ENCODE measurements at regions not wholly inside any gene's neighbourhood (a gene's known extent, or its start where the extent isn't known, plus 50 kb on each side); places are given as distances from the start of the nearest gene placed in this dataset.

DNA sequence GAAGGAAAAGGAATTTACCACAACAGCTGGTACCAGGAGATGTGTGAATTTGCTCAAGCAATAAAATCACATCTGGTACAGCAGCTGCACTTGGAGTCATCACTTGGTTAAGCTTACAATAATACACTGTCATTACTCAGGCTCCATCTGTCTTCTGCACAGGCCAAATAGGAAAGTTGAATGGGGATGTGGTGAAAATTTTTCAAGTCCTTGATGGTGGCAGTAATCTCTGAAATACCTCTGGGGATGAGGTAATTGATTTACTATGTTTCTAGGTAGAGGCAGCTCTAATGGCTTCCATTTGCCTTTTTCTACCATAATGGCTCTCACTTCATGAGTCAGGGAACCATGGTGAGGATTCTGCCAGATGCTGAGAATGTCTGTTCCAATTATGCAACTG, 206.8 kb upstream of the ATP10B start:
- TF ChIP-seq, protein P1, sequence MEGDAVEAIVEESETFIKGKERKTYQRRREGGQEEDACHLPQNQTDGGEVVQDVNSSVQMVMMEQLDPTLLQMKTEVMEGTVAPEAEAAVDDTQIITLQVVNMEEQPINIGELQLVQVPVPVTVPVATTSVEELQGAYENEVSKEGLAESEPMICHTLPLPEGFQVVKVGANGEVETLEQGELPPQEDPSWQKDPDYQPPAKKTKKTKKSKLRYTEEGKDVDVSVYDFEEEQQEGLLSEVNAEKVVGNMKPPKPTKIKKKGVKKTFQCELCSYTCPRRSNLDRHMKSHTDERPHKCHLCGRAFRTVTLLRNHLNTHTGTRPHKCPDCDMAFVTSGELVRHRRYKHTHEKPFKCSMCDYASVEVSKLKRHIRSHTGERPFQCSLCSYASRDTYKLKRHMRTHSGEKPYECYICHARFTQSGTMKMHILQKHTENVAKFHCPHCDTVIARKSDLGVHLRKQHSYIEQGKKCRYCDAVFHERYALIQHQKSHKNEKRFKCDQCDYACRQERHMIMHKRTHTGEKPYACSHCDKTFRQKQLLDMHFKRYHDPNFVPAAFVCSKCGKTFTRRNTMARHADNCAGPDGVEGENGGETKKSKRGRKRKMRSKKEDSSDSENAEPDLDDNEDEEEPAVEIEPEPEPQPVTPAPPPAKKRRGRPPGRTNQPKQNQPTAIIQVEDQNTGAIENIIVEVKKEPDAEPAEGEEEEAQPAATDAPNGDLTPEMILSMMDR (IDR thresholded peaks at IDR 0.05): no peak
- Histone ChIP-seq H3K27ac (no peak overlapping the region), H3K36me3 (no peaks in the 10 kb centered on the region), H3K27me3 (no peaks in the 10 kb centered on the region), H3K4me1 (no peaks in the 10 kb centered on the region), H3K4me3 (no peak overlapping the region), H3K9me3 (no peaks in the 10 kb centered on the region)
- no peak for DNase-seq
- intact Hi-C loops (cut with DNase I; ENCODE audit: low total_unique reads): no loop called here

DNA sequence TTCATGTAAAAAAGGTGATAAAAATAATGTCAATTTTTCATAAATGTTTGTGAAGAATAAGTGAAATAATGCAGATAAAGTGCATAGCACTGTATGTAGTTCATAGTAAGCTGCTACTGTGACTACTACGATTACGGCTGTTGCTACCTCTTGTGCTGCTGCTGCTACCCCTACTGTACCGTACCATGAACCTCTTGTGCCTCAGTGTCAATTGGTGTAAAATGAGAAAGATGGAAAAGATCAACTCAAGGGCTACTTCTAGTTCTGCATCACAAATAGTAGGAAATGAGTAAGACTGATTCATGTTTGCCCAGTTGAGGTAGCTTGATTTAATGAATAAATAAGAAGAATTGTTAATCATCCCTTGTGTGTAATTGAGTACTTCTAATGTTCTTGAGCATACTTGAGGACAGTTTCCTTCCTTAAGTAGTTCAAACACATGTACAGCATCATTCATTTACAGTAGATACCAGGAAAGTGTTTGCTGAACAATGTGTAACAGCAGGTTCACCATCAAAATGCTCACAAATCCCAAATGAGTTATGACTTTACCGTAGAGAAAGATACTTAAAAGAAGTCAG, 200.0 kb upstream of the ATP10B start:
- Histone ChIP-seq H3K4me3 (no peak overlapping the region), H3K36me3 (no peaks in the 10 kb centered on the region), H3K4me1 (no peaks in the 10 kb centered on the region), H3K27ac (no peak overlapping the region), H3K9me3 (no peaks in the 10 kb centered on the region), H3K27me3 (no peaks in the 10 kb centered on the region)
- DNase-seq: no peak
- TF ChIP-seq, protein P1 (IDR thresholded peaks at IDR 0.05): no peak
- intact Hi-C loops (cut with DNase I; ENCODE audit: low total_unique reads): no loop called here

DNA sequence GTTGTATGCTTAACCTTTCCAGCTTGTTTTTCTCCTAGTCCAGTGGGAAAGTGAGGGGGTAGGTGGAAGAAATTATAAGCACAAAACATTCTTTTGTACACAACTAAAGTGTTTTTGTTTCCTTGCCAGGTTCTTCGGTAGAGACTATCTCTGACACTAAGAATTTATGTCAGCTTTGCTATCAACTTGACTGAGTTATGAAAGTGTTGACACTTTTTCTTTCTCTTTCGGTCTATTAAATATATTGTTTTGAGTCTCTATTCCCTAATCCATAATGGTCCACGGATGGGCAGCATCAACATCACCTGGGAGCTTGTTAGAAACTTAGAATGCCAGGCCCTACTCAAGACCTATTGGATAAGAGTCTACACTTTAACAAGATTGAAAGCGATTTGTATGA, 195.0 kb upstream of the ATP10B start:
- H3K27ac ChIP-seq: no peak overlapping the region
- DNase-seq: no peak
- no peak overlapping the region for H3K4me3 ChIP-seq
- TF ChIP-seq, protein P1 (IDR thresholded peaks at IDR 0.05): no peak
- H3K27me3 ChIP-seq: no peaks in the 10 kb centered on the region
- H3K4me1 ChIP-seq: no peaks in the 10 kb centered on the region
- no peaks in the 10 kb centered on the region for H3K9me3 ChIP-seq
- H3K36me3 ChIP-seq: no peaks in the 10 kb centered on the region
- intact Hi-C loops (cut with DNase I; ENCODE audit: low total_unique reads): no loop called here

DNA sequence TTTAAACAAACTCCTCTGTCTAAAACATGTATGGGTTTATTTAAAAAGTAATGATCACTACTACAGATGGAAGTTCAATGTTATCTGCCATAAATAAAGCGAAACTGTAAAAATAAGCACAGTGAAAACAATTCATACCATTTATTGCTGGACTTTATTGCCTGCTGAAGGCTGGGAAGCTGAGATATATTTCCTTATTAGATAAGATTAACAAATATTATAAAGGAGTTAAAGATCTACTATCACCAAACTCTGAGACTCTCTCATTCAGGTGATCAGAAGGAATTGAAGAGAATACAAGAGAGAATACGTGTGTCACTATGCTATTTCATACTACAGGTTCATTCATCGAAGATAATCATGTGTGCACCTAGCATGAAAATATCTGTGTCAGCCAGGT, 190.9 kb upstream of the ATP10B start:
- Histone ChIP-seq H3K36me3 (no peaks in the 10 kb centered on the region), H3K27ac (no peak overlapping the region), H3K9me3 (no peaks in the 10 kb centered on the region), H3K4me3 (no peak overlapping the region), H3K4me1 (no peaks in the 10 kb centered on the region), H3K27me3 (no peaks in the 10 kb centered on the region)
- DNase-seq: no peak
- intact Hi-C loops (cut with DNase I; ENCODE audit: low total_unique reads): no loop called here
- TF ChIP-seq, protein P1 (IDR thresholded peaks at IDR 0.05): no peak

DNA sequence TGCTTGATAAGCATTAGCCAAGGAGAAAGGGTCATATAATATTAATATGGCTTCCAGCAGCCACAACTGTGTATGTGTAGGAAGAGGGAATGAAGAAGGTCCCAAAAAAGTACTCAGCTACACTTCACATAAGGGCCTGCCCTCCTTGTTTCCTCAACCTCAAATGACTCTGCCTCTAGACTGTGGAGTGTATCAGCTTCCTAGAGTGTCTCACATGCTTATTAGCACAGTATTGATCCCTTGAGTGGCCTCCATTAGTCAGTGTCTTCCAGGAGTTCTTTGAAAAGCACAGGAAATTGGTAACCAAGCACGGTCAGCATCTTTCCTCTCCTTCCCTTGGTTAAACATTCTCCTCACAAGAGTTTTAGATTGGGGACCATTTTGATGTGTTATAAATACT, 190.4 kb upstream of the ATP10B start:
- Histone ChIP-seq H3K27me3 (no peaks in the 10 kb centered on the region), H3K4me3 (no peak overlapping the region), H3K4me1 (no peaks in the 10 kb centered on the region), H3K27ac (no peak overlapping the region), H3K9me3 (no peaks in the 10 kb centered on the region), H3K36me3 (no peaks in the 10 kb centered on the region)
- TF ChIP-seq, protein P1 (IDR thresholded peaks at IDR 0.05): no peak
- intact Hi-C loops (cut with DNase I; ENCODE audit: low total_unique reads): no loop called here
- no peak for DNase-seq

DNA sequence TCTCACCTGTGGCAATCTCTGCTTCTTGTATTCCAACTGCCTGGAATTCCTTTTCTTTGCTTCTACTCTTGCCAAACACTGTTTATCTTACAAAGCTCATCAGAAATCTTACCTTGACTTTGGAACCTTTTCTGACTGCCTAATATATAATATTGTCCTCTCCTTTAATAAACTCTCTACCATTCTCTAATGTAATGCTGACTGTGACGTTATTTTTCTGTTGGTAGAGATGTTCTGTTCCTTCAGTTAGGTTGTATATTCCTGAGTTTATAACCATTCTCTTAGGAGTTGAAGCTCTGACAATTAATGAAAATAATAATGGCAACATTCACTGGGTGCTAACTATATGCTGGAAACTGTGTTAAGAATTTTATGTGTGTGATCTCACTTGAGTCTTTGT, 188.8 kb upstream of the ATP10B start:
- no peaks in the 10 kb centered on the region for H3K4me1 ChIP-seq
- no peak overlapping the region for H3K4me3 ChIP-seq
- DNase-seq: no peak
- H3K9me3 ChIP-seq: no peaks in the 10 kb centered on the region
- intact Hi-C loops (cut with DNase I; ENCODE audit: low total_unique reads): no loop called here
- TF ChIP-seq, protein P1 (IDR thresholded peaks at IDR 0.05): no peak
- no peak overlapping the region for H3K27ac ChIP-seq
- no peaks in the 10 kb centered on the region for H3K36me3 ChIP-seq
- no peaks in the 10 kb centered on the region for H3K27me3 ChIP-seq

Measured in tibial artery (tissue), 4 donors.